ENCODE measurements at regions not wholly inside any gene's neighbourhood (a gene's known extent, or its start where the extent isn't known, plus 50 kb on each side); places are given as distances from the start of the nearest gene placed in this dataset.
A peak's percentile ranks its signal among the peaks of the same experiment; 100 is the strongest.
"Not testable (repeated sequence)": the region's sequence is repeated elsewhere in the genome, so short reads cannot be mapped to it uniquely, and the experiment has no call there.

DNA sequence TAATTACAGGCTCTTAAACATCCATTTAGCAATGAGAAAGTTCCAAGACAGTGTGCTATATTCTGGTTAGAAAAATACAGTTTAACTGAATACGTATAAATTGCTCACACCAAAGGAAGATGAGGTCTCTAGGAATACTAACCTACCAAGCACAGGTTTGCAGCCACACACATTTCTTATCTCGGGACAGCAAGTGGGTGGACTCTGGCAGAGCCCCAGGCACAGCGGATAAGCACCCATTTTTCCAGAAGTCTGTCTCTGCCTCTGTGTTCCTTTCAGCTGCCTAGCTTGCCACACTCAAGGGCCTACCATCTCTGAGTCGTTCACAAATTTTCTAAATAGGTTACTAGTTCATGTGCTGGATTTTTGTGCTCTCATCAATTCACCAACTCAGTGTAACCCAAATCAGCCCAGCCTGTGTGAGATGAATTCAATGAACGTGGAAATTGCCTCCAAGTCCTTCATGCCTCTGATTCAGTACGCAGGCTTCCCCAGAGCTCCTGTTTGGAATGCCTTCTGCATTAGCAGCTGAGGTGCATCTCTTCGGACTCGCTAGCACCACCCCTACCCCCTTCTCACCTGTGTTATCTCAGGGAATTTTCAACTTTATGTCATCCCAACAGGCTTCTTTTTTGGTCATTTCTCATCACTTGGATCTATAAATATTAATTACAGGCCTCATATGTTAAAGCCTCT is 581.0 kb upstream of the CDH11 start:
- DNase-seq, result no peak

DNA sequence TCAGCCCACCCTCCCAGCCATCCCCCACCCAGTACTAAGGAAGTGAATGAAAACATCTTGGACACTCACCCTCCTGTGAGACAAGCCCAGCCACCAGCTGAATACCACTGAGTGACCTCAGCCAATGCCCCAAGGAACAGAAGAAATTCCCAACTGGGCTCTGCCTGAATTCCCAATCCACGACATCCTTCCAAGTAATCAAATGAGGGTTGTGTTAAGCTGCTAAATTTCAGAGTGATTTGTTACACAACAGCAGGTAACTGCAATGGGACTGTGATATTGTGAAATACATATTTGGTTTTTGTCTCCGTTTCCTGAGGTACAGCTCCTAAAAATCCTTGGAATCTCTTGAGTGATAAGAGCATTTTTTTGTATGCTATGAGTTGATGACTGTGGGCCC is 578.7 kb upstream of the CDH11 start:
- no peak for DNase-seq

DNA sequence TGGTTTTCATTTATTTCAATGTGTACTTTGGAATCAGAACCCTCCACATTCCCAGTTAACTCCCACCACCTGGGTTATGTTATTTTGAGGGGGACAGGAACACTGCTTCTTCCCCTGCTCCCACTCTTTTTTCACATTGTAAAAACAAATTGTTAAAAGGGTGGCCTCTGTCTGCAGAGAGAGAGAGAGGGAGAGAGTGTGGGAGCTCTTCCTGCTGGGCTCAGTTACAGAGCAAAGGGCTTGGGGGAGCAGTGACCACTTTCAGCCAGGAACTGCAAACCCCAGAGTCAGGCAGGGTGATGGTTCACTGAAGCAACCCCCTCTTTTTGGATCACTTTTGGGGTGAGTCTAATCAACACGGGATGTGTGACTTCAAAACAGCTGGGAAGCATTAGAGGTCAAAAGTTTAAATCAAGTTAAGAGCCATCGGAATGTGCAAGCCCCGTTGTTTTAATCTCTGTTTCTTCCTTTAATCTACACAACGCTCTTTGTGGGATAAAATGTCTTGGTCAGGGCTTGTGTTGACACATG is 577.0 kb upstream of the CDH11 start:
- peak; percentile 4 for DNase-seq

DNA sequence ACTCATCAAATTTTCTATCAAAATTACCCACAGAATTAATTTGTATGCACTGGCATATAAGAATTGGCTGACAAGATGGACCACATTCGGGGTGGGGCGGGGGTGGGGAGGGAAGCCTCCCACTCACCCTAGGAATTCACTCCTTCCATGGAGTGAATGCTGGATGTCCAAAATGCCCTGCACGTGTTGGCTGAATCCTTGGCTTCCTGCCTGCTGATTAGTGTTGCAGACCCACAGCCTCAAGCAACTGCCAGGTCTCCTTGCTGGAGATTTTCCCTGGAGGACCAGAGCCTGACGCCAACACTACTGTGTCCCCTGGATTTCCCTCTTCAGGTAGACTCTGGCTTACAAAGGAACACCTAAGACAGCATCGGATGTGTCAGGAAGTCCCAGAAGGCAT is 575.7 kb upstream of the CDH11 start:
- DNase-seq, result no peak

DNA sequence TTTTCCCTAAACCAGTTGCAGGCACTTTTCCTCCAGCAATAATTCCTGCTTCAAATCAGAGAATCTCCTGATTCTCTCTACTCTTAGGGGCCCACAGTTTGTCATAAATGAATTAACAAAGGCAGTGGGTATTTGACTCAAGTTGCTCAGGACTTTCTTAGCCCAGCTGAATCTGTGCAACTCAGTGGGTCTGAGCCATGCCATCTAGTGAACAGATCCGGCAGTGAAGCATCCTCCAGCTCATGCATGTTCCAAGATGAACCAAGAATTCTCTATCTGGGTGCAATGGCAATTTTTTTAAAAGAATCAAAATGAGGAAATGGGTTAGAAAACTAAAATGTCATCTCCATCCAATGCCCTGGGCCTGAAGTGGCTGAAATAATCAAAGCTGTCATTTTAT is 575.2 kb upstream of the CDH11 start:
- DNase-seq, result no peak

DNA sequence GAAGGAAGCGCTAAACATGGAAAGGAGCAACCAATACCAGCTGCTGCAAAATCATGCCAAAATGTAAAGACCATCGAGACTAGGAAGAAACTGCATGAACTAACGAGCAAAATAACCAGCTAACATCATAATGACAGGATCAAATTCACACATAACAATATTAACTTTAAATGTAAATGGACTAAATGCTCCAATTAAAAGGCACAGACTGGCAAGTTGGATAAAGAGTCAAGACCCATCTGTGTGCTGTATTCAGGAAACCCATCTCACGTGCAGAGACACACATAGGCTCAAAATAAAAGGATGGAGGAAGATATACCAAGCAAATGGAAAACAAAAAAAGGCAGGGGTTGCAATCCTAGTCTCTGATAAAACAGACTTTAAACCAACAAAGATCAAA is 570.0 kb upstream of the CDH11 start:
- DNase-seq, result not testable (repeated sequence)

DNA sequence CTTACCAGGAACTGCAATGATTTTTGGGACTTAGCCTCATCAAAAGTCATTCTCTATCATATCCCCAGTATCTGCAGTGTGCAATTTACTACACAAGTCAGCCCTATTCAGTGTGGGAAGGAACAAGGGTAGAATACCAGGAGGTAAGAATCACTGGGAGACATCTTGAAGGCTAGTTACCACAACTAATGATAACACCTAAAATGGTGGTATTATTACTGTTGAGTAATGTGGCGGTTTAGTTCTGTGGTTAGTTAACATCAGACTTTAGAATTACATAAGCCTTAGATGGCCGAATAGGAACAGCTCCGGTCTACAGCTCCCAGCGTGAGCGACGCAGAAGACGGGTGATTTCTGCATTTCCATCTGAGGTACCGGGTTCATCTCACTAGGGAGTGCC is 567.9 kb upstream of the CDH11 start:
- DNase-seq, result no peak

DNA sequence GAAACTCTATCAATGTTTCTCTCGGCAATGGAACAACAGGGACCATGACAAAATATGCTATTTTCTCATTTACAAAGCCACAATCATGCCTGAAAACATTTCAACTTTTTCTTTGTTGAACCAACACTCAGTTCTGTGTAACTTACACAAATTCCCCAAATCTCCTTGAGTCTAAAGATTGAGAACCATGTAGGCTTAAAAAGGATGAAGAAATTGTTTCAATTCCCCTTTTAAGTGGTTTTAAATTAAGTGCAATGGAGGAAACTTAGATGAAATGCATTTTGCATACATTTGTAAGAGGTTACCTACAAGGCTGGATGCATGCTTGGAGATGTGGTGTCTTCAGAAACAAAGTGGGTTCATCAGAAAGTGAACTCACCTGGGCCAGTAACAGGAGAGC is 566.4 kb upstream of the CDH11 start:
- no peak for DNase-seq

DNA sequence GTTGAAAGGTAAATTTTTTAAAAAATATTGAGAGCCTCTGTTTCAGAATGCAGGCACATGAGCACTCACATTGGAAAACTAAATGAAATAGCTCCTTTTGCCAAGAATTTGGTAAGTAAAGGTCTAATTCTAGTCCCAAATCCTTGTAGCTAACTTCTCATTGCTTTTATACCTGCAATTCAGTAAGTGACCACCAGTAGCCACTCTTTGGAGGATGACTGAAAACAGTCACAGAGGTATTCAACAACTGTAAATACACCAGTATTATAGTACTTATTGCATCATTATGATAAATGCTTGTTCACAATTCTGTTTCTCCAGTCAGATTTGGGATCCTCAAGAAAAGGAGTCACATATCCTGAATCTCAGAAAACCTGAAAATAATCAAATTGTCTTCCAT is 562.4 kb upstream of the CDH11 start:
- DNase-seq, result no peak

DNA sequence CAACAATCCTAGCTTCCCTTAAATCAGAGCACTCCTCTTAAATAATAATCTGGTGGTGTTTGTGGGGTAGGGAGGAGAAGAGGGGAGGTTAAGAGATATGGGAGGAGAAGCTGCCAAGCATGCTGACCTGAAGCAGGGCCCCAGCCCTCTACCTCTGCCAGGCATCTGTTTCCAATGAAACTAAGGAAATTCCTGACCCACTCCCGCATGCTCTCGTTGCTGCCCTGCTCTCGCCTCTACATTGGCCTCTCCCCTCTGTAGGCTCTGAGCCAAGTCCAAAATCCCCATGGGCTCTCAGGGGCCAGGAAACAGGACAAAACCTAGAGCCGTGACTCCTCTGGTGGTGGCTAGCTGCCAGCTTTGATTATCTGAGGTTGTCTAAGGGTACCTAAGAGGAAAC is 559.5 kb upstream of the CDH11 start:
- DNase-seq, result no peak

DNA sequence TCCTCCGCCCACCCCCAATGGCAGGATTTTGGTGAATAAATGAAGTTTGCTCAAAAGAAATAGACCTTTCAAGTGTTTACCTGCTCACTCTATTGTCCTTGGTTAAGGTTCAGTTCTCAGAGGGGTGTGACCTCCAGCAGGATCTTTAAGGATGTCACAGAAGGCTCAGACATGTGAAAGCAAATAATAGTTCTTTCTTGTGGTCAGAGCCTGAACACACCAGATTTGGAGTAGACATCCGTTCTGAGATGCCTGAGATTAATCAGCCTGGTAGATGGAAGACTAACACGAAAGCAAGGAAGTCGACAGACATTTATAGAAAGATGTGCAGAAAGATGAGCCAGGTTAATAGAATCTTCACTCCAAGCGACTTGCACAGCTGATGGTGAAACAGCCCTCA is 557.9 kb upstream of the CDH11 start:
- DNase-seq, result no peak

DNA sequence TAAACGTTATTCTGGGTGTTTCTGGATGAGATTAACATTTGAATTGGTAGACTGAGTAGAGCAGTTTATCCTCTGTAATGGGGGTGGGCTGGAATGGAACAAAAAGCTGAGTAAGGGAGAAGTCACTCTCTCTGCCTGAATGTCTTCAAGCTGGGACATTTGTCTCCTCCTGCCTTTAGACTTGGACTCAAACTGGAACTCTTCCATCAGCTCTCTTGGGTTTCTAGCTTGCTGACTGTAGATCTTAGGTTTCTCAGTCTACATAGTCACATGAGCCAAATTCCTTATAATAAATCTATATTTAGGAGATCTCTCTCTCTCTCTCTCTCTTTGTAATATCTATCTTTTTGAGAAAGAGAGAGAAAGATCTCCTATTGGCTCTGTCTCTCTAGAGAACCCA is 553.3 kb upstream of the CDH11 start:
- no peak for DNase-seq

DNA sequence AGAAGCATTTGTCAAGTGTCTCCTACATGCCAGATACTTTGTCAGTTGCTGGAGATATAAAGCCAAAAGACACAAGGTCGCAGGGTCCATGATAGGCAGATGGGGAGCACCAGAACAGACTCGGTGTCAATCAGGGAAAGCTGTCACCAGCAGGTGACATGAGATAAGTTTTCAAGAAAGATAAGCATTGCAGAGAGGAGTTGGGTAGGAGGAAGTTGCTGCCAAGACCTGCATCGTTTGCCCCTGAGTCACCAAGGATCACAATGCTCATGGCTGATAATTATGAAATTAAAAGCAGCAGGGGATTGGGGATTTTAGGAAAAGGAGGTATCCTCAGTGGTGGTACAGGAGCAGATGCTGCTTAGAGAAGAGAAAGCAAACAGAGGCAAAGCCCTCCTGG is 551.1 kb upstream of the CDH11 start:
- DNase-seq, result no peak

DNA sequence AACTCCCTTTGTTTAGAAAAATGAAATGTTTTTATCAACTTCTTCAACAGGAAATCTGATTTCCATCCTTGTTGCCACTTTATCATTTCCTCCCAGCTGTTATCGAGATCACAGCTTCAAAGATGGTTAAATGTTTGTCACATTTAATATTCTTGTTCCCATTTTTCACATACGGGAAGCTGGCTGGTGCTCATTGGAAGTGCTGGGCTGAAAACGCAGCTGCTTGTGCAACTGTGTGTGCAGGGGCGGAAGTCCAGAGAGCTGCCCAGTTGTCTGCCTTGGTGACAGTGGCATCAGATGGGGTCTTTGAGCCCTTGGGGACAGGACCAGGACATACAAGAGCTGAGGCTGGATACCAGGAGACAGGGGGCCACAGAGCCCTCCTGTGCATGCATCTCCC is 549.2 kb upstream of the CDH11 start:
- DNase-seq, result no peak

DNA sequence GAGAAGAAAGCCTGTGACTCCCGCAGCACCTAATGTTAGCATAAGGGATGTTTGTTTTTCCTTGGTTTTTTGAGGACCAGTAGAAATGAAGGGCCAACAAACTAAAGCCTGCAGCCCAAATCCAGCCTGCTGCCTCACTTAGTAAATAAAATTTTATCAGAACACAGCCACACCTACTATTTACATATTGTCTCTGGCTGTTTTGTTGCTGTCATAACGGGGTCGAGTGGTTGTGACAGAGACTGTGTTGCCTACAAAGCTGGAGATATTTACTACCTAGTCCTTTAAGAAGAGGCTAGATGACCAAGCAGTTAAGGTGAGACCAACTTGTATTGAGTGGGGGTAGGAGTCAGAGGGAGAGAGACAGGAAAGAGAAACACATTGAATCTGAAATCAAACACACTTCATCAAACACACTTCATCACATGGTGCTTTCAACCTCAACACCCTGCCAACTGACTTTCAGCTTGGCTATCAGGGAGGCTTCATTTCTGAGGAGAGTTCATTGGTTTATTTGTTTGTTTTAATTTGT is 546.3 kb upstream of the CDH11 start:
- no peak for DNase-seq

DNA sequence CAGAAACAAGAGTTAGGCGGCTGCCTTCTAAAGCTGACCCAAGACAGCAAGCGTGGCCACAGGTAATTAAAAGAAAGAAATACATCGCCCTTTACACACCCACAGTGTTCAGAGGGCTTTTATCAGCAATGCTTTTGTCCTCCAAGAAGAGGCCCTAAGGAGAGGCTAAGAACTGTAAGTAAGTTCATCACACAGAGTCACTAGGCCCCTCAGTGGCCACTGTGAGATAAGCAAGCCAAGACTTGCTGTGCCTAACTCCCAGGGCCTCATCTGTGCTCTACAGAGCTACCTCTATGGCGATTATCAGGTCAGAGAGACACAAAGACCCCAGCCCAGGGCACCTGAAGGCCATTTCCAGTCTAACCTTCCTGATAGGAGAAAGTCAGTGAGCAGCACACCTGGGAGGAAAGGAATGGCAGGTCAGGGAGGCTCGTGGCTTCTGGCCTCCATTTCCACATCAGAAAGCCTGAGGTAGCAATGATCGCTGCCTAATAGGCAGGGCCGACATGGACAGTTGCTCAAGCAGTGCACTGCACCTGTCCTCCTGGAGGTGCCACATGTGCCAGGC is 545.2 kb upstream of the CDH11 start:
- peak; percentile 27 for DNase-seq

DNA sequence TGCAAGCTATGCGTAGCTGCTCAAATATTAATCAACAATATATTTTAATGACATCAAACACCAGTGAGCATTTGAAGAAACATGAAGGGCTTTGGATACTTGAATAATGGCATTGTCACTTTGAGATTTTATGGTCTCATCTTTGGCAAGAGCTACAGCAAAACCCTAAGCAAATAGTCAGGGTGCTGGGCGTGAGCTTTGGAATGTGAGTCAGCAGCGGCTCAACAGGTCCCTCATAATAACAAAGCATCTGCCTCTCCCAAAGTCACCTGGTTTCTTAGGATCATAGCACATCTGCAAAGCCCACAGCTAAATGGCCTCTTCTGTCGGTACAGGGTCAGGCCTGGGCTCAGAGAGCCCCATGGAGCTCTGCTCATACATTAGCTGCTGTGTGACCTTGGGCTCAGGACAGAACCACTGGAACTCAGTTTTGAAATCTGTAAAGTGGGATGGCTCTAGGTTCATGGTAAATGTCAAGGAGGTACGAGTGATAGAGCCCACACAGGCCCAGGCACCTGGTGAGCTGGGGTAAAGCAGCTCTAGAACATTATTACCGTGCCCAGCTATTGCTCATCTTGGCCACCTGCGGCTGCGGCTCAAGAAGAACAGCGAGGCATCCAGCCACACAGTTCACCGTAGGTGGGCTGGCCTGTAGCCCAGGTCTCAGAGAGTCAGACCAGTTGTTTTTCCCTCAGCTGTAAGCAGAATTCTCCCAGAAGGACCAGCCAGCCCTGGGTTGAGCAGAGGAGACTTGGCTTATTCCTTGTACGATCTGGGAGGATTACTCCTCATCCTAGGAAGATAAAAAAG is 544.5 kb upstream of the CDH11 start:
- no peak for DNase-seq

DNA sequence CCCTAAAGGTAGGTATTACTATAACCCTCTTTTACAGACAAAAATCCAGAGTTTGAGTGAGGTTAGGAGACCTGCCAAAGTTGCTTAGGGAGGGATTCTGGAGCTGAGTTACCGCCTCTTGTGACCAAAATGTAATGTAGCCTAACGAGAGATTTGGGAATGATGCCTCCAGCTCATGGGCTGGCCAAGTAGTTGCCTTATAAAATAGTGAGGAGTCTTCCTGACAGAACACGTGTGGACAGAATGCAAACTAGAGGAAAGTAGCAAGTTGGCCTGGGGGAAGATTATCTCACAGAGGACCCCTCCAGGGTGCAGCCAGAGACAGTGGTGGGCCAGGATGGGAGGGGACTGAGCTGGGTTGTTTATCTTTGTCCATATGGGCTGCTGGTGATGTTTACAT is 543.7 kb upstream of the CDH11 start:
- no peak for DNase-seq

DNA sequence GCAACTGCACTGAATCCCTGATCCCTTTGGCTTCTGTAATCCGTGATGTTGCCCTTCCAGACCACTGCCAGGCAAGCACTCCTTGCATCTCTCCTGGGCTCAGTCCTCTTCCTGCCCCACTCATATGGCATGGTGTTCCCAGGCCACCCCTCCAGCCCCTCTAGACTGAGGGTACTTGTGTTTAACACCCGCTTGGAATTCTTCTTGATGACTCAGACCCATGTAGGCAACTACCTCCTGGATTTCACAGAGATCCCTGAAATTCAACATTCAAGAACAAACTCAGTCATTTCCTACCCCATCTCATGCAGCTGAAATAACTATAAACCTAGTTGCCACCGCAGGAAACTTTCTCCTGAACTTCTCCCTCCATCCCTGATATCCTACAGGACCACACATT is 541.9 kb upstream of the CDH11 start:
- DNase-seq, result no peak

DNA sequence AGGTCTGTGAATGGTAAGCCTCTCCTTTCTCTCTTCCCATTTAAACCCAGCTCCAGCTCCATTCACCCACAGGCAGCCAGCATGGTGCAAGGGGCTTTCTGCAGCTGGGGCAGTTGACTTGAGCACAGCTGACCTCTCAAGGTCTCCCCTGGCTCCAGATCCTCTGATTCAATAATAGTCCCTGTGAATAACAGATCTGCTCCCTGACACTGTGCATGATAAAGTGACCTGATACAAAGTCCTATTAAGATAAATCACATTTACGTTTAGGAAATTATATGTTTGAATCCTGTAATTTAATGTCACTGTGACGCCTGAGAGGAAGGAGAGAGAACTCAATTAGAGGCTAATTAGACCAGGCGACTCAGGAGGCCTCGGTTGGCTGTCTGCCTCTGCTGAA is 540.4 kb upstream of the CDH11 start:
- no peak for DNase-seq

DNA sequence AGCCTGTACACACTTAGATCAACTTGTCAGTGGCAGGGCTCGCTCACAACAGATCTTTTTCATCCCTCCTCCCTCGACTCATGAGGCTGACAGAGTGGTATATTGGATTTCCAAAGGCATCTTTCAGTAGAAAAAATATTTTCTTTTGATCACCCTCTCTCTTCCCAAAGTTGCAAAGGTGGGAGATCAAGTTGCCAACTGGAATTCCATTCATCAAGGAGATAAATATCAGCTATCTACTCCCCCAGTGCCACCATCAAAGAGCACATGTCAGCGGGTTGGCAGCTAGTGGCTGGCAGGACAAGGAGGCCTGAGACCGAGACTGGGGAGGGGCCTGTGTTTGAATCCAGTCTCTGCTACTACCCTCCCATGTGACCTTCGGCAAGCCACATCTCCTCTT is 539.7 kb upstream of the CDH11 start:
- DNase-seq, result no peak

DNA sequence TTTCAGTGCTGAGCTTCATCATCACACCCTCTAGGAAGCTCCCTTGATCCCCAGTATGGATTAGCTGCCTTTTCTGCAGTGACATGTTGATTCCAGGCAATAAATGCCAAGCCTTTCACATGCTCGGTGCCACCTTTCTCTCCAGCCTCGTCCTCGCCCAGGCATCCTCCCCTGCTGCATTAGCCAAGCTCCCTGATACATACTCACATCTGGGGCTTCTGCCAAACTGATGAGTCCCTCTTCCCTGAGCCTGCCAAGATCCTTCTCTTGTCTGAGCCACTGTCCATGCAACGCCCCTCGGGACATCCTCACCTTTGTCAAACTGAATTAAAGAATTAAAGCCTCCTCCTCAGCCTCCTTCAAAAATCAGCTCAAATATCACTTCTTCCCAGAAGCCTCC is 538.5 kb upstream of the CDH11 start:
- DNase-seq, result no peak

DNA sequence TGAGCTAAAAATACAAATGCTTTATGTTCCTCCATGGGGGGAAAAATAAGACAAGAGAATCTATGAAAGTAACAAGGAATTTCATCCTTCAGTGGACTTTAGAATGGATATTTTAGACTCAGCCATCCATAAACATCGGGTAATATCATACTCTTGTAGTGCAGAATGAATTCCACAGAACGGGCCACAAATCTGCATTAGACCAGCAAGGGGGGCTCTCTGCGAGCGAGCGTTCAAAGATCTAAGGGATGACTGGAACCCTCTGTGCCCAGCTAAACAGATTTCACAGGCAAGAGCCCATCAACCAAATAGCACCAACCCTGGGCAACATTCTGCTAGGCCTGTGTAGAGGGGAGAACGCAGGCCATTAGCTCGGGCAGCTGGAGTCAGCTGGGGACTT is 537.9 kb upstream of the CDH11 start:
- no peak for DNase-seq

DNA sequence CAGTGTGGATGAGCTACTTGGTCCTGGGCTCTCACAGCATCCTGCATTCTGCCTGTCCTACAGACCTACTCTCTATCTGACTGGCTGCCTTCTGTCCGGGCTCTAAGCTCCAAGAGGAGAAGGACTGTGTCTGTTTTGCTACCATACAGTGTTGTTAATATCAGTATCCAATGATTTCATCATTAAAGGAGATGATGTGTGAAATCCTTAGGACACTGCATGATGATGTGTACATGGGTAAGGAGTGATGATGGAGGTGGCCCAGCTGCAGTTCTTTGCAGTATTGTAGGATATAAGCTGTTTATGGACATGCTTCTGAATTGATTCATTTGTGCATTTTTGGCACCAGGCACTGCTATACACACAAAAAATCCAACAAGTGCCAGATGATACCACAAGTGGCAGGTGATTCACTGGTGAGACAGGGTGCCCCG is 536.9 kb upstream of the CDH11 start:
- no peak for DNase-seq
